ENCODE measurements at regions not wholly inside any gene's neighbourhood (a gene's known extent, or its start where the extent isn't known, plus 50 kb on each side); places are given as distances from the start of the nearest gene placed in this dataset.

GRCh38 chr5:173518856-173519255, 97.6 kb downstream of the BOD1 start:
- Histone ChIP-seq H3K4me3 (ENCODE audit: low read length) (no peak overlapping the region), H3K27ac (ENCODE audit: low read depth, low read length) (no peak overlapping the region), H3K36me3 (ENCODE audit: insufficient read depth, low read length) (no peaks in the 10 kb centered on the region), H3K9me3 (ENCODE audit: low read length) (no peaks in the 10 kb centered on the region), H3K4me1 (ENCODE audit: insufficient read depth, low read length) (no peaks in the 10 kb centered on the region), H3K27me3 (ENCODE audit: insufficient read depth, low read length, poor library complexity, severe bottlenecking) (no peaks in the 10 kb centered on the region)
- no peaks in the 10 kb centered on the region for H3K4me1 Mint-ChIP-seq
- H3K27me3 Mint-ChIP-seq = peaks cover 0 to 22% of the 10 kb centered on the region in 2 donors
- no peak for DNase-seq
- no peaks in the 10 kb centered on the region for H3K36me3 Mint-ChIP-seq
- ChIA-PET POLR2A (no interaction called here), CTCF (no interaction called here)
- no peak overlapping the region for H3K27ac Mint-ChIP-seq
- no peak overlapping the region for H3K4me3 Mint-ChIP-seq
- H3K9me3 Mint-ChIP-seq = peaks cover 7 to 16% (median 8%) of the 10 kb centered on the region in 5 donors

GRCh38 chr5:173517648-173518047, 98.8 kb downstream of the BOD1 start:
- Histone ChIP-seq H3K27ac (ENCODE audit: low read depth, low read length) (no peak overlapping the region), H3K9me3 (ENCODE audit: low read length) (no peaks in the 10 kb centered on the region), H3K27me3 (ENCODE audit: insufficient read depth, low read length, poor library complexity, severe bottlenecking) (no peaks in the 10 kb centered on the region), H3K4me1 (ENCODE audit: insufficient read depth, low read length) (no peaks in the 10 kb centered on the region), H3K36me3 (ENCODE audit: insufficient read depth, low read length) (no peaks in the 10 kb centered on the region), H3K4me3 (ENCODE audit: low read length) (no peak overlapping the region)
- POLR2A ChIA-PET = no interaction called here
- Mint-ChIP-seq H3K4me3 (no peak overlapping the region), H3K27me3 (peaks cover 3 to 29% of the 10 kb centered on the region in 2 donors), H3K4me1 (no peaks in the 10 kb centered on the region), H3K9me3 (peaks cover 7 to 16% (median 10%) of the 10 kb centered on the region in 5 donors), H3K36me3 (no peaks in the 10 kb centered on the region), H3K27ac (no peak overlapping the region)
- DNase-seq = no peak
- CTCF ChIA-PET = no interaction called here

GRCh38 chr5:173515526-173515925, 100.9 kb downstream of the BOD1 start:
- H3K27ac ChIP-seq (ENCODE audit: low read depth, low read length) = no peak overlapping the region
- ChIA-PET CTCF (no interaction called here), POLR2A (no interaction called here)
- H3K4me3 ChIP-seq (ENCODE audit: low read length) = no peak overlapping the region
- no peak overlapping the region for H3K4me3 Mint-ChIP-seq
- no peaks in the 10 kb centered on the region for H3K36me3 ChIP-seq (ENCODE audit: insufficient read depth, low read length)
- no peak for DNase-seq
- no peaks in the 10 kb centered on the region for H3K36me3 Mint-ChIP-seq
- no peaks in the 10 kb centered on the region for H3K4me1 ChIP-seq (ENCODE audit: insufficient read depth, low read length)
- H3K9me3 ChIP-seq (ENCODE audit: low read length) = no peaks in the 10 kb centered on the region
- peaks cover 2% of the 10 kb centered on the region for H3K27me3 ChIP-seq (ENCODE audit: insufficient read depth, low read length, poor library complexity, severe bottlenecking)
- no peak overlapping the region for H3K27ac Mint-ChIP-seq
- peaks cover 1 to 6% (median 4%) of the 10 kb centered on the region in 5 donors for H3K9me3 Mint-ChIP-seq
- H3K4me1 Mint-ChIP-seq = no peaks in the 10 kb centered on the region
- H3K27me3 Mint-ChIP-seq = peaks cover 12 to 40% of the 10 kb centered on the region in 2 donors

GRCh38 chr5:173514661-173515060, 101.8 kb downstream of the BOD1 start:
- H3K9me3 Mint-ChIP-seq = peaks cover 0 to 3% (median 0%) of the 10 kb centered on the region in 5 donors
- peaks cover 12 to 37% of the 10 kb centered on the region in 2 donors for H3K27me3 Mint-ChIP-seq
- H3K36me3 Mint-ChIP-seq = no peaks in the 10 kb centered on the region
- Histone ChIP-seq H3K27ac (ENCODE audit: low read depth, low read length) (no peak overlapping the region), H3K9me3 (ENCODE audit: low read length) (no peaks in the 10 kb centered on the region), H3K36me3 (ENCODE audit: insufficient read depth, low read length) (no peaks in the 10 kb centered on the region), H3K4me1 (ENCODE audit: insufficient read depth, low read length) (no peaks in the 10 kb centered on the region), H3K4me3 (ENCODE audit: low read length) (no peak overlapping the region), H3K27me3 (ENCODE audit: insufficient read depth, low read length, poor library complexity, severe bottlenecking) (peaks cover 2% of the 10 kb centered on the region)
- no peak overlapping the region for H3K27ac Mint-ChIP-seq
- no peak for DNase-seq
- no peak overlapping the region for H3K4me3 Mint-ChIP-seq
- ChIA-PET POLR2A (no interaction called here), CTCF (no interaction called here)
- no peaks in the 10 kb centered on the region for H3K4me1 Mint-ChIP-seq

- H3K27ac ChIP-seq (ENCODE audit: low read depth, low read length) = no peak overlapping the region
- Mint-ChIP-seq H3K36me3 (no peaks in the 10 kb centered on the region), H3K4me3 (no peak overlapping the region), H3K9me3 (peaks cover 0 to 3% (median 0%) of the 10 kb centered on the region in 5 donors), H3K27me3 (peaks cover 12 to 33% of the 10 kb centered on the region in 2 donors), H3K4me1 (no peaks in the 10 kb centered on the region), H3K27ac (no peak overlapping the region)
- CTCF ChIA-PET = no interaction called here
- no peaks in the 10 kb centered on the region for H3K9me3 ChIP-seq (ENCODE audit: low read length)
- no peaks in the 10 kb centered on the region for H3K36me3 ChIP-seq (ENCODE audit: insufficient read depth, low read length)
- no peak overlapping the region for H3K4me3 ChIP-seq (ENCODE audit: low read length)
- POLR2A ChIA-PET = no interaction called here
- DNase-seq = no peak
- peaks cover 2% of the 10 kb centered on the region for H3K27me3 ChIP-seq (ENCODE audit: insufficient read depth, low read length, poor library complexity, severe bottlenecking)
- no peaks in the 10 kb centered on the region for H3K4me1 ChIP-seq (ENCODE audit: insufficient read depth, low read length)
Observed at GRCh38 chr5:173513521-173513991, 102.9 kb downstream of the BOD1 start.

- CTCF ChIA-PET = no interaction called here
- H3K4me1 ChIP-seq (ENCODE audit: insufficient read depth, low read length) = no peaks in the 10 kb centered on the region
- H3K27me3 Mint-ChIP-seq = peaks cover 12 to 27% of the 10 kb centered on the region in 2 donors
- peaks cover 2% of the 10 kb centered on the region for H3K27me3 ChIP-seq (ENCODE audit: insufficient read depth, low read length, poor library complexity, severe bottlenecking)
- no peak overlapping the region for H3K27ac Mint-ChIP-seq
- peaks cover 0 to 3% (median 0%) of the 10 kb centered on the region in 5 donors for H3K9me3 Mint-ChIP-seq
- H3K4me3 ChIP-seq (ENCODE audit: low read length) = no peak overlapping the region
- H3K36me3 Mint-ChIP-seq = no peaks in the 10 kb centered on the region
- DNase-seq = no peak
- H3K9me3 ChIP-seq (ENCODE audit: low read length) = no peaks in the 10 kb centered on the region
- POLR2A ChIA-PET = no interaction called here
- no peaks in the 10 kb centered on the region for H3K4me1 Mint-ChIP-seq
- no peaks in the 10 kb centered on the region for H3K36me3 ChIP-seq (ENCODE audit: insufficient read depth, low read length)
- H3K27ac ChIP-seq (ENCODE audit: low read depth, low read length) = no peak overlapping the region
- H3K4me3 Mint-ChIP-seq = no peak overlapping the region
Observed at GRCh38 chr5:173512637-173513435, 103.6 kb downstream of the BOD1 start.

- POLR2A ChIA-PET = no interaction called here
Observed at GRCh38 chr5:173509060-173509459, 107.4 kb downstream of the BOD1 start.

GRCh38 chr5:173507171-173507570, 109.3 kb downstream of the BOD1 start:
- Histone ChIP-seq H3K27me3 (ENCODE audit: insufficient read depth, low read length, poor library complexity, severe bottlenecking) (peaks cover 2% of the 10 kb centered on the region), H3K4me1 (ENCODE audit: insufficient read depth, low read length) (no peaks in the 10 kb centered on the region), H3K36me3 (ENCODE audit: insufficient read depth, low read length) (no peaks in the 10 kb centered on the region), H3K4me3 (ENCODE audit: low read length) (no peak overlapping the region), H3K27ac (ENCODE audit: low read depth, low read length) (no peak overlapping the region), H3K9me3 (ENCODE audit: low read length) (no peaks in the 10 kb centered on the region)
- Mint-ChIP-seq H3K9me3 (peaks cover 0 to 7% (median 4%) of the 10 kb centered on the region in 5 donors), H3K4me1 (no peaks in the 10 kb centered on the region), H3K4me3 (no peak overlapping the region), H3K27me3 (peaks cover 4 to 6% of the 10 kb centered on the region in 2 donors), H3K36me3 (no peaks in the 10 kb centered on the region), H3K27ac (no peak overlapping the region)
- ChIA-PET CTCF (no interaction called here), POLR2A (no interaction called here)
- DNase-seq = no peak

More at GRCh38 chr5:173509060-173509459, 107.4 kb downstream of the BOD1 start:
- Mint-ChIP-seq H3K27ac (no peak overlapping the region), H3K4me1 (no peaks in the 10 kb centered on the region), H3K9me3 (peaks cover 0 to 7% (median 2%) of the 10 kb centered on the region in 5 donors), H3K4me3 (no peak overlapping the region), H3K36me3 (no peaks in the 10 kb centered on the region), H3K27me3 (peaks cover 12 to 19% of the 10 kb centered on the region in 2 donors)
- DNase-seq = no peak
- H3K4me1 ChIP-seq (ENCODE audit: insufficient read depth, low read length) = no peaks in the 10 kb centered on the region
- H3K27ac ChIP-seq (ENCODE audit: low read depth, low read length) = no peak overlapping the region
- no peak overlapping the region for H3K4me3 ChIP-seq (ENCODE audit: low read length)
- no peaks in the 10 kb centered on the region for H3K9me3 ChIP-seq (ENCODE audit: low read length)
- CTCF ChIA-PET = no interaction called here
- H3K36me3 ChIP-seq (ENCODE audit: insufficient read depth, low read length) = no peaks in the 10 kb centered on the region
- peaks cover 2% of the 10 kb centered on the region for H3K27me3 ChIP-seq (ENCODE audit: insufficient read depth, low read length, poor library complexity, severe bottlenecking)

Measured in CD8-positive, alpha-beta memory T cell (primary cell).